ENCODE measurements at regions not wholly inside any gene's neighbourhood (a gene's known extent, or its start where the extent isn't known, plus 50 kb on each side); places are given as distances from the start of the nearest gene placed in this dataset.

DNA sequence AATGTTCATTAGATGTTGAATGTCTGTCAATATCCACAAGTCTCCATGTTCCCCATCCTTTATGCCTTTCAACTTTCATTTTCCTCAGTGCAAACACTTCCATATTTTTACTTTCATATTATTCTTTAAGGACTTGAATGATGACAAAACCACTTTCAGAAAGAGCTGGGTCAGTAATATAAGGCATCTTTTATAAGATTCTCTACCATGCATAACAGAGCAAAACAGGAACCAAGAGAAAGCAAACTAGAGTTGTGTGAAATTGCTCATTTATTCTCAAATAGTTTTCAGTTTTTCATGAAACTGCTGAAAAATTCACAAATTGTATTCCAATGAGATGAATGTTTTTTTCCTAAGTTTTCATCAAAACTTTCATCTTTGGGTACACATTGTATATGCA is 1247.6 kb downstream of the PCDH17 start:
- ATAC-seq (no peak), DNase-seq (no peak)
- H3K27ac ChIP-seq: no peak overlapping the region
- intact Hi-C loops (cut with DNase I): no loop called here
- TF ChIP-seq, protein P1, sequence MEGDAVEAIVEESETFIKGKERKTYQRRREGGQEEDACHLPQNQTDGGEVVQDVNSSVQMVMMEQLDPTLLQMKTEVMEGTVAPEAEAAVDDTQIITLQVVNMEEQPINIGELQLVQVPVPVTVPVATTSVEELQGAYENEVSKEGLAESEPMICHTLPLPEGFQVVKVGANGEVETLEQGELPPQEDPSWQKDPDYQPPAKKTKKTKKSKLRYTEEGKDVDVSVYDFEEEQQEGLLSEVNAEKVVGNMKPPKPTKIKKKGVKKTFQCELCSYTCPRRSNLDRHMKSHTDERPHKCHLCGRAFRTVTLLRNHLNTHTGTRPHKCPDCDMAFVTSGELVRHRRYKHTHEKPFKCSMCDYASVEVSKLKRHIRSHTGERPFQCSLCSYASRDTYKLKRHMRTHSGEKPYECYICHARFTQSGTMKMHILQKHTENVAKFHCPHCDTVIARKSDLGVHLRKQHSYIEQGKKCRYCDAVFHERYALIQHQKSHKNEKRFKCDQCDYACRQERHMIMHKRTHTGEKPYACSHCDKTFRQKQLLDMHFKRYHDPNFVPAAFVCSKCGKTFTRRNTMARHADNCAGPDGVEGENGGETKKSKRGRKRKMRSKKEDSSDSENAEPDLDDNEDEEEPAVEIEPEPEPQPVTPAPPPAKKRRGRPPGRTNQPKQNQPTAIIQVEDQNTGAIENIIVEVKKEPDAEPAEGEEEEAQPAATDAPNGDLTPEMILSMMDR (IDR thresholded peaks at IDR 0.05): no peak
- no peaks in the 10 kb centered on the region for H3K36me3 ChIP-seq
- no peaks in the 10 kb centered on the region for H3K4me1 ChIP-seq
- H3K9me3 ChIP-seq: no peaks in the 10 kb centered on the region
- H3K4me3 ChIP-seq: no peak overlapping the region
- H3K27me3 ChIP-seq: no peaks in the 10 kb centered on the region

DNA sequence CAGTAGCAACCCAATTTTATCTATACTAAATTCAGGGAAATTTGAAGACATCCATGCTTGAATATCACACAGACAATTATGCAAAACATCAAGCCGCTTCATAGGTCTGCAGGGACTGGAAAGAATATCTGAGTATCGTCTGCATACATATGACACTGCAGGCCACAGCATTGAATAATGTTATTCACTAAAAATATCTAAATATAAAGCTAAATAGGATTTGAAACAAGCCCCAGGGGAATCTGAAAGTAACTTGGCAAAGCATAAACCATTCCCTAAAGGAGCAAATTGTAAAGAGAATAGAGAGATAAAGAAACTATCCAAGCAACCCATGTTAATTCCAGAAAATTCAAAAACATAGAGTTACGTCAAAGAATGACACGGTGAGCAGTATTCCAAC is 1251.0 kb downstream of the PCDH17 start:
- Histone ChIP-seq H3K27me3 (no peaks in the 10 kb centered on the region), H3K27ac (no peak overlapping the region), H3K4me1 (no peaks in the 10 kb centered on the region), H3K4me3 (no peak overlapping the region), H3K9me3 (no peaks in the 10 kb centered on the region), H3K36me3 (no peaks in the 10 kb centered on the region)
- TF ChIP-seq, protein P1 (IDR thresholded peaks at IDR 0.05): no peak
- DNase-seq (no peak), ATAC-seq (no peak)
- intact Hi-C loops (cut with DNase I): no loop called here

DNA sequence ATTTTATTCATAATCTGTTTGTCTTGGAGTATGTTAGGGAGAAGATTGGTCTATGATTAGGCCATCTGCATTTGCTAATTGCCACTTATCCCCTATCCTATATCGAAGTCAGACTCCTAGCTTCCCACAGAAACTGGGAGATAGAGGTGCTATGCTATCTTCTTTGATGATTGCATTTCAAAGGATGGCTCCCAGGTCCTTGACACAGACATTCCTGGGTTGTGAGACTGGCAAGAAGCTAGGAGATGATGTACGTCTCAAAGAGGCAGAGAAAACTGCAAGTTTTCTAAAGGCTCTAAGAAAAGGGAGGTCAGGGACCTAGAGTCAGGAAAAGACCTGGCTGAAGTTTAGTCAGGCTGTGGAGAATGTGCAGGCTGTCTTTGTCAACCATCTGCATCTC is 1251.9 kb downstream of the PCDH17 start:
- ATAC-seq (no peak), DNase-seq (no peak)
- Histone ChIP-seq H3K27ac (no peak overlapping the region), H3K9me3 (no peaks in the 10 kb centered on the region), H3K4me1 (no peaks in the 10 kb centered on the region), H3K4me3 (no peak overlapping the region), H3K27me3 (no peaks in the 10 kb centered on the region), H3K36me3 (no peaks in the 10 kb centered on the region)
- intact Hi-C loops (cut with DNase I): no loop called here
- TF ChIP-seq, protein P1 (IDR thresholded peaks at IDR 0.05): no peak

DNA sequence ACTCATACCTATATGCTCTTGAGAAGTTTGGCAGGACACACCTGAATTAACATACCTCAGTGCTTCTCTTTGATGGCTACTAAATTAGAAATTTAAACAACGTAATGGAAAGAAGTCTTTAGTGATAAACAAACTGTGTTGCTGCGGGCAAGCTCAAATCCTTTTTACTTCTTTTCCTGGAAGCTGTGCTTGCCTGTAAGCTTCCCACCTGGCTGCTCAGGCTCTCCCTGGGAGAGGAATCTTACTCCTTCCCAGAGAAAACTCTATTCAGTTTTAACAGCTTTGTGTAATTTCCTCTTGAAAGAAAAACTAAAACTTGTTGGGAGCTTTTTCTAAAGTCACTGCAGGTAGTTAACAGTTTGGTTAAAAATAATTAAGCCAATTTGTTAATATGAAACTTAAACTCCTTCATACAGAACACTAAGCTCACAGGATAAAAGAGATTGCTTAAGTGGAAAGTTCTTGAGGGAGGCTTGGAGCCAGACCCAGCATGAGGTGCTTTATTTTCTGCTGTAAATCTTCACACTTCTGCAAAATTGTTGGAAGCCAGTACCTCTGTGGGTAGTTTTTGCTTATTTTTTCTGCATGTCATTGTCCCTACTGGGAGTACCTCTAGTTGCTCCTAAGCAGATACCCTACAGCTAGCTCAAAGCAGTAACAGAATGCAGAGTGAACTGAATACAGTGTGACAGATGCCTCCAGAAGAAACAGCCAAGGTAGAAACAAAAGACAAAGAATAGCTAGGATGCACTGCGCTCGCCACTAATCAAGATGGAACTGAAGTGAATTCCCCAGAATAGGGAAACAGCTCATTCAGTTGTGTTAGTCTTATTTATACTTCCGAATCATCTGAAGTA is 1253.0 kb downstream of the PCDH17 start:
- Histone ChIP-seq H3K27me3 (no peaks in the 10 kb centered on the region), H3K27ac (no peak overlapping the region), H3K9me3 (no peaks in the 10 kb centered on the region), H3K36me3 (no peaks in the 10 kb centered on the region), H3K4me1 (no peaks in the 10 kb centered on the region), H3K4me3 (no peak overlapping the region)
- intact Hi-C loops (cut with DNase I): no loop called here
- TF ChIP-seq, protein P1 (IDR thresholded peaks at IDR 0.05): no peak
- DNase-seq (no peak), ATAC-seq (no peak)

DNA sequence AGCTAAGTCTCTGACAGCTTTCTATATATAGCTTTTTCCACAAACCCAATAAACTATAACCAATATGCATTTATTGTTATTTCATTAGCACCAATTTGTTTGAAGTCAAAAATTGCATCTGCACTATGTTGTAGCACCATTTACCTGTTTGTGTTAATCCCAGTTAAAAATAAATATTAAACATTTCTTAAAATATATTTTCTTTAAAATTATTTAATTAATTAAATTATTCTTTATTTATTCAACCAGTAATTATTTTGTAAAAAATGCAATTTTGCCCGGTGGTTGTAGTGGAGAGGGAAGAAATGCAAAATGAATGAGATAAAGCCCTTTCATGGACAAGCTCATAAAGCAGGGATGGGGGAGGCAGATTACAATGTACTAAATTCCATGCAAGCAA is 1257.9 kb downstream of the PCDH17 start:
- Histone ChIP-seq H3K4me3 (no peak overlapping the region), H3K36me3 (no peaks in the 10 kb centered on the region), H3K27me3 (no peaks in the 10 kb centered on the region), H3K9me3 (no peaks in the 10 kb centered on the region), H3K4me1 (no peaks in the 10 kb centered on the region), H3K27ac (no peak overlapping the region)
- intact Hi-C loops (cut with DNase I): no loop called here
- TF ChIP-seq, protein P1 (IDR thresholded peaks at IDR 0.05): no peak
- ATAC-seq (no peak), DNase-seq (no peak)

All from upper lobe of right lung (tissue), 1 donor.